Activated effector memory CD4-positive, alpha-beta T cell treated with anti-CD3 and anti-CD28 coated beads, Interleukin-2, amount 50 U/mL, for 16 hours (primary cell): ENCODE measurements at regions not wholly inside any gene's neighbourhood (a gene's known extent, or its start where the extent isn't known, plus 50 kb on each side); places are given as distances from the start of the nearest gene placed in this dataset.

Experiments used
- DNase-seq: peaks from one replicate; pipeline ENCODE4 v3.0.0-alpha.2; 2020

GRCh38 chr7:145082366-145083161, 246.7 kb upstream of the TPK1 start:
- no peak for DNase-seq

GRCh38 chr7:145065473-145065872, 229.6 kb upstream of the TPK1 start:
- no peak for DNase-seq

GRCh38 chr7:145064114-145064513, 228.3 kb upstream of the TPK1 start:
- DNase-seq: no peak

GRCh38 chr7:145053781-145054180, 217.9 kb upstream of the TPK1 start:
- DNase-seq: no peak

GRCh38 chr7:145050415-145050814, 214.6 kb upstream of the TPK1 start:
- DNase-seq: no peak

GRCh38 chr7:145036604-145037405, 201.0 kb upstream of the TPK1 start:
- DNase-seq: peak; percentile 65

- DNase-seq: no peak
These were observed 195.3 kb upstream of the TPK1 start for GRCh38 chr7:145031162-145031561.

- no peak for DNase-seq
These were observed 194.9 kb upstream of the TPK1 start for GRCh38 chr7:145030754-145031153.

GRCh38 chr7:145020454-145020853, 184.6 kb upstream of the TPK1 start:
- DNase-seq: no peak

GRCh38 chr7:145016068-145016467, 180.2 kb upstream of the TPK1 start:
- DNase-seq: no peak

GRCh38 chr7:145009876-145010275, 174.0 kb upstream of the TPK1 start:
- no peak for DNase-seq

- no peak for DNase-seq
These were observed 169.7 kb upstream of the TPK1 start for GRCh38 chr7:145005601-145006000.

- DNase-seq: no peak
These were observed 161.7 kb upstream of the TPK1 start for GRCh38 chr7:144997512-144997911.

GRCh38 chr7:144995495-144995894, 159.6 kb upstream of the TPK1 start:
- DNase-seq: no peak

- no peak for DNase-seq
These were observed 155.2 kb upstream of the TPK1 start for GRCh38 chr7:144991041-144991440.

GRCh38 chr7:144987686-144988085, 151.8 kb upstream of the TPK1 start:
- DNase-seq: no peak

GRCh38 chr7:144982133-144982532, 146.3 kb upstream of the TPK1 start:
- no peak for DNase-seq

- DNase-seq: no peak
These were observed 140.0 kb upstream of the TPK1 start for GRCh38 chr7:144975882-144976281.

GRCh38 chr7:144969787-144970186, 133.9 kb upstream of the TPK1 start:
- no peak for DNase-seq

GRCh38 chr7:144960763-144961162, 124.9 kb upstream of the TPK1 start:
- no peak for DNase-seq

- no peak for DNase-seq
These were observed 122.1 kb upstream of the TPK1 start for GRCh38 chr7:144957998-144958397.

GRCh38 chr7:144955422-144955821, 119.6 kb upstream of the TPK1 start:
- no peak for DNase-seq

GRCh38 chr7:144941127-144941526, 105.3 kb upstream of the TPK1 start:
- no peak for DNase-seq

- DNase-seq: no peak
These were observed 101.3 kb upstream of the TPK1 start for GRCh38 chr7:144937199-144937598.
